SH-SY5Y (cell line): ENCODE measurements at regions not wholly inside any gene's neighbourhood (a gene's known extent, or its start where the extent isn't known, plus 50 kb on each side); places are given as distances from the start of the nearest gene placed in this dataset.

ENCODE experiments used
- GATA2 ChIP-seq: IDR thresholded peaks from 2 replicates; pipeline ENCODE4 v1.6.1; 2011; ENCODE audit warnings: mild to moderate bottlenecking, low read depth, low read length
- GATA3 ChIP-seq: IDR thresholded peaks from 2 replicates; pipeline ENCODE4 v1.6.1; 2011; ENCODE audit warnings: low read depth, mild to moderate bottlenecking, low read length, moderate library complexity

- TF ChIP-seq GATA3, result no peak
- no peak for TF ChIP-seq GATA2
Measured at GRCh38 chr3:127518456-127519081, 72.0 kb downstream of the TPRA1 start.
